ENCODE measurements at regions not wholly inside any gene's neighbourhood (a gene's known extent, or its start where the extent isn't known, plus 50 kb on each side); places are given as distances from the start of the nearest gene placed in this dataset.
"Not testable (repeated sequence)": the region's sequence is repeated elsewhere in the genome, so short reads cannot be mapped to it uniquely, and the experiment has no call there.

- no peak for DNase-seq
These were observed 80.0 kb downstream of the SHOX2 start for GRCh38 chr3:158026236-158026635.

DNA sequence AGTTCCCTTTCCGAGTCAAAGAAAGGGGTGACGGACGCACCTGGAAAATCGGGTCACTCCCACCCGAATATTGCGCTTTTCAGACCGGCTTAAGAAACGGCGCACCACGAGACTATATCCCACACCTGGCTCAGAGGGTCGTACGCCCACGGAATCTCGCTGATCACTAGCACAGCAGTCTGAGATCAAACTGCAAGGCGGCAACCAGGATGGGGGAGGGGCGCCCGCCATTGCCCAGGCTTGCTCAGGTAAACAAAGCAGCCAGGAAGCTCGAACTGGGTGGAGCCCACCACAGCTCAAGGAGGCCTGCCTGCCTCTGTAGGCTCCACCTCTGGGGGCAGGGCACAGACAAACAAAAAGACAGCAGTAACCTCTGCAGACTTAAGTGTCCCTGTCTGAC is 86.3 kb downstream of the SHOX2 start:
- DNase-seq = not testable (repeated sequence)

- no peak for DNase-seq
These were observed 87.8 kb downstream of the SHOX2 start for GRCh38 chr3:158018462-158018861.

DNA sequence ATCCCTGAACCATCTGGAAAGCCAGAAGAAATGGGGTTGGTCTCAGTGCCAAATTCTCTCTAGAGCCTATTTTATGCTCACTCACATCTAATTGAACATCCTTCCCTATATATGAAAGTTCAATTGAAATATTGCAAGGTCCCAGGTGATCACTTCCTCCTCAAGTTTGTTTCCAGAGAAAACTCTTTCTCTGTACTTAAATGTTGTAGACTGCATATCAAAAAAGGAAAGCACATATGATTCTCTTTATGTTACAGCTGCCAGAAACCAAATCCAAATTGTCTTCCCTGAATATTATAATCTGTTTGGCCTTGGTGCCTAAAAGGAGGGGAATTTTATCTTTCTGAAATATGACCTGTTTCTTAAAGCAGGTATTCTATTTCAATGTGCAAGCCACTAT is 93.3 kb downstream of the SHOX2 start:
- no peak for DNase-seq

DNA sequence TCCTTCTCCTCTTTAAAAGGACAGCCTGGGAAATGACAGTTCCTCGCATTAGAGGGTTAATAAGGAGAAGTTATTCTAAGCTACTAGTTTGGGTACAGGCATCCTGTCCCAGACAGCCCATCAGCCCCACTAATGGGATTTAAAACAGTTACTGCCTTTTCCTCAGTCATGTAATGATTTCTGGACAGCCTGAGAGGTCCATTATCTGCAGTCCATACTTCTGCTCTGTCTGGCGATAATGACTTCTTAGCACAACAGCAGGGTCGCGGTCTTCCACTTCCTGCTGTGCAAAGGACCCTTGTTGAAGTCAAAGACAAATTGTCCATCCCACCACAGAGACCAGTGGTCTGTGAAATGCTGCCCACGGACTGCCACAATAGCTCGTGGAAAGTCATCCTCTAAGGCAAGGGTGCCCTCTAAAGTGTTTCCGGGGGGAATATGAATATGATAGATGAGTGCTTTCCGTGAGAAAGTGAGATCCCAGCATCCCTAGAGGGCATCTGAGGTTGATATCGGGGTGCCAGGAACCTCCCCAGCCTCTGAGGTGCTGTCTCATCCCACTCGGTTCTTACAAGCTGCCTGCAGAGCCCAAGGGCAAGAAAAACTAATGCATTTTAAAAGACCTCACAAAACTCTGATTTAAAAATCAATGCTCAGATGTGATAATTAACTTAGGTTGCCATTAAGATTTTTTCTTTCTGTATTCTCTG is 100.7 kb downstream of the SHOX2 start:
- DNase-seq = no peak

DNA sequence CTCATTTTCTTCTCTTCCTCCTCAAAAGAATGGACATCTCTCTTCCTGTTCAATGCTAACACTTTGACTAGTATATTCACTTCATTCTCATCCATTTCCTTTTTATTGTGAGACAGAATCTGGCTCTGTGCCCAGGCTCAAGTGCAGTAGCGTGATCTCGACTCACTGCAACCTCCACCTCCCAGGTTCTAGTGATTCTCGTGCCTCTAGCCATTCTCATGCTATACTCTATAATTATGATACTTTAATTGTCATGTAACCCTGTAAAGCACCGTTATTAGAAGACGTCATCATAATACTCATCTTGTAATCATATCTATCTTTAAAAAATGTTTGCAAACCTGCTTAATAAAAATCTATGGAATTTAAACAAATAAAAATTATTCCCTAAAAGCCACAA is 107.0 kb downstream of the SHOX2 start:
- DNase-seq = no peak

- DNase-seq = no peak
These were observed 123.9 kb downstream of the SHOX2 start for GRCh38 chr3:157982359-157982758.

- no peak for DNase-seq
These were observed 124.4 kb downstream of the SHOX2 start for GRCh38 chr3:157981819-157982218.

DNA sequence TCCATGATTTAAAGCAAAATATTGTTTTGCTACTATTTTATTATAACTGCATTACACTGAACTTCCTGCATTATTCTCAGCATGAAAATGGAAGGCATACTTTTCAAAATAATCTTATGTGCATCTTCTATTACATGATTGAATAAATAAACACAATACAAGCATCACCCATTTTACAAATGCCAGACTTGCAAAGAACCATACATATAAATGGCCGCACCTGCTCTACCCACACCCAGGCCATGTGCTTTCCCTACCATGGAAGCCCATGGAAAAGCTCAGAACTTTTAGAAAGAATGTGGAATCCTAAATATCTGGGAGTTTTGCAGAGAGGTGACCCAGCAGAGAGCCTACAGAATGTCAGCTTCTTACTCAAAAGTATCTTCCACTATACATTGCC is 127.2 kb downstream of the SHOX2 start:
- no peak for DNase-seq

DNA sequence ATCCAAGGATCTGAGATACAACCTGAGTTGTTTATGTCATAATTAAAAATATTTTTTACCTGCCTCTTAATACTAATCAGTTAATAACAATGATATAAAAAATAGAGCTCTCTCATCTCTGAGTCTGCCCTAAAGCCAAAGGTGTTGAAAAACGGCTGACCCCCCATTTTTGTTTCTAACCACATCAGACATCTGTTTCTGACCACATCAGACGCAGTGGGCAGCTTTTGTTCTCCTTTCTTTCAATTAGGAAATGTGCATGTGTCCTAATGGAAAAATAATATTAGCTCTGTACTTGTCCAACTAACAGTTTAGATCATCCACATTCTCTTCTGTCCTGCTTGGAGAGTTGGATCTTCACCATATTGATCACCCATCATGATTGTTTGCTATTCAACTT is 144.6 kb downstream of the SHOX2 start:
- DNase-seq = no peak

DNA sequence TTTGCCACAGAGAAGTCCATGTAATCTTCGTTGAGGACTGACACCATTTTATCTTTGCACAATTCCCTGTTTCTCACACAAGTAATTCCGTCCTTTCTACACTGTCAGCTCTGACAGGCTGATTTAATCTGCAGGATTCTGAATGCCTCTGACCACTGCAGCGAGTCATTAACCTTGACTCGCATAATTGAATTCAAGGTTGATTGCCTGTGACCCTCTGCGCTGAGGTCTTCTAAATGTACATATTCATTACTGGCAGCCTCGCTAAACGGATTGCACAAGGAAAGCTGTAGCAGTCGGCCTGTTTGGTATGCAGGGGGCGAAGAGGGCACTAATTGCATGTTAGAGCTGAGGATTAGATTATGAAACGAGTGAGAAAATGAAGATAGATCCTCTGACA is 147.8 kb downstream of the SHOX2 start:
- DNase-seq = no peak

- DNase-seq = no peak
These were observed 149.4 kb downstream of the SHOX2 start for GRCh38 chr3:157956850-157957249.

DNA sequence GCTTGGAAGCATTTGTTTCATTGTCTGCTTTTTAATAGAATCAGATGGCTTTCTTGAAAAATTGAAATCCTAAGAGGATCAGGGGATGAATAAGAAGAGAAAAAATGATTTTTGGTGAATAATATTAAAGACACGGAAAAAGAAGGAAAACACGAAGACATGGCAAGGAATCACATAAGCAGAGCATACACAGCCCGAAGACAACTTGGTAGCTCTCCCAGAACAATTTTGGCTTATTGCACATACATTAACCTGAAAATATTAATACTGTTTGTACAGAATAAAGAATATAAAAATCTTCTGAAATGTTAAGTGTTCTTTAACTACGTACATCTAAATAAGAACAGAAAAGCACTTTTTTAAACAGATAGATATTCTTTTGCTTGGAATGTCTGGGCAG is 150.0 kb downstream of the SHOX2 start:
- no peak for DNase-seq

DNA sequence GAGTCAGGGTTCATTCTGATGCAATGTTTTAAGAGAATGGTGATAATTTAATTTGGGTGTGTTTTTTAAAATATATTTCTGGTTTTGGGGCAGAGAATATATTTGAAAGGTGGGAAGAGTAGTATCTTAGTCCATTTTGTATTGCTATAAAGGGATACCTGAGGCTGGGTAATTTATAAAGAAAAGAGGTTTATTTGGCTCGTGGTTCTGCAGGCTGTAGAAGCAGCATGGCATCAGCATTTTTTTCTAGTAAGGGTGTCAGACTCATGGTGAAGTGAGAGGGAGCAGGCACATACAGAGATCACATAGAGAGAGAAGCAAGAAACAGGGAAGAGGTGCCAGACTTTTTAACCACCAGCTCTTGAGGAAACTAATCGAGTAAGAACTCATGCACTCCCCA is 152.7 kb downstream of the SHOX2 start:
- no peak for DNase-seq

GRCh38 chr3:157948605-157949383 is 157.4 kb downstream of the SHOX2 start:
- no peak for DNase-seq

GRCh38 chr3:157939166-157939565 is 167.1 kb downstream of the SHOX2 start:
- DNase-seq = no peak

DNA sequence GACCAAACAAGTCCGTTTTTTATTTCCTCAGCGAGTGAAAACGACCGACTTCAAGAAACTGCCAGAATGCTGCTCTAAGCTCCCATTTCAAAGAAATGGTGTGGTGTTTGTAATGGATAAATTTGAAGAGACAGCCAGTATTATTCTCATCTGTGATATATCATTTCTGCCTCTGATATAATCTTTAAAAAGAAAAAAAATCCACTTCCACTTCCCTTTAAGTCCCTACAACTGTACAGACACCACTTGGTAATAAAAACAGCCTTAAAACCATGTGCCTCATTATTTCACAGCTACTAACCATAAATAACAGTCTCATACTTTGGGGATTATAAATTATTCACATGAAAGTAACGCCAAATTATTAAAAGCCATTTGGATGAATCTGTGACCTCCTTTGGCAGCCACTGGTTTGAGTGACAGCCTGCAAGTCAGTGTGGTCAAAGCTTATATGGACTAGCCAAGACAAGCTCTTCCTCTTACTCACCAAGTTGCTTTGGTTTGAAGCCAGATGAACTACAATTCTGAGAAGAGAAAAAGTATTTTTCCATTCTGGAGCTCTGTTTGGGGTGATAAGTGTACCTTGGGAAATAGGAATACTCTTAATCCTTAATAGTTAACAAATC is 168.0 kb downstream of the SHOX2 start:
- no peak for DNase-seq

GRCh38 chr3:157931517-157931916 is 174.7 kb downstream of the SHOX2 start:
- no peak for DNase-seq

- DNase-seq = no peak
These were observed 176.0 kb downstream of the SHOX2 start for GRCh38 chr3:157930000-157930780.

DNA sequence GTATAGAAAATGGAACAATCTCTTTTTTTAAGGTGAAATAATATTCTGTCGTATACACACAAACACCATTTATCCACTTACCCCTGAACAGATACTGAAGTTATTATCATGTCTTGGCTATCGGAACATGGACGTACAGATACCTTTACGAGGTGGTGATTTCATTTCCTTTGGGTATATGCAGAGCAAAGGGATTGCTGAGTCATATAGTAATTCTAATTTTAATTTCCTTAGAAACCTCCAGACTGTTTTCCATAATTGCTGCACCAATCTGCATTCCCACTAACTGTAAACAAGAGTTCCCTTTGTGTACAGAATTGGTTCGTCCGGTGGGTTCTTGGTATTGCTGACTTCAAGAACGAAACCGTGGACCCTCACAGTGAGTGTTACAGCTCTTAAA is 179.4 kb downstream of the SHOX2 start:
- DNase-seq = no peak

DNA sequence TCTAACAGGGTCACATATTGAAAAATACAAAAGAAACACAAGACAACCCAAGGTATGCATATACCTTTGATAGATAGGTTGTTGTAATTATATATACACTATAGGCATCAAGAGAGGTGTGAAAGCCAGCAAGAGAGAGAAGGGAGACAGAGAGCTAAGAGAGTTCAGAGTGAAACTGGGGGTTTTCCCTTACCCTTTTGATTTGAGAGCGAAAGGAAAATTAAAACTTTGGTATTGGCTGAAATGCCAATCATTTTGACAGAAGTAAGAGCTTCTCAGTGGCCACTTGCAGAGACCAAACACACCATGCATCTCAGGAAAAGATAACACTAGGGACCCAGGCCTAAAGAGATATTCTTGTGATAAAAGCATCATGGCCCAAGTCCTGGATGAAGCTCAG is 183.6 kb downstream of the SHOX2 start:
- DNase-seq = no peak

DNA sequence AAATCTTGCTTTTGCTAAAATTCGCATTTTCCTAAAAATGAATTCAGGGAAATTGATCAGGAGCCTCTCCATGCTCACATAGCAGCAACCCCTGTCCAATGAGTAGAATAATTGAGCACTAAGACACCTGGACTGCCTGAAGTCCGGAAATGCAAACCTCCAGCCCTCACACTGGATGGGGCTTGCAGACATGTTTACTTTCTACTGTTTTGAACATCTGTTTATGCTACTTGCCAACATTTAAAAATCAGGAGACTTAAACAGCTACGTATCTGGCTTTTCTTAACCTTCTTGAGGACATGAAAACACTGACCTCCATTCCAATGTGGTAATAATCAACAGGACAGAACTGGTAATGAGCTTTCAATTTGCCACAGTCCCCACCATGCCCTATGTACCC is 184.4 kb downstream of the SHOX2 start:
- DNase-seq = no peak

Measured in NK-92 treated with Interleukin-12 subunit alpha and Interleukin-12 subunit beta, amount 100 ng/mL, for 24 hours (cell line).